ENCODE measurements at regions not wholly inside any gene's neighbourhood (a gene's known extent, or its start where the extent isn't known, plus 50 kb on each side); places are given as distances from the start of the nearest gene placed in this dataset.
"Not testable (repeated sequence)": the region's sequence is repeated elsewhere in the genome, so short reads cannot be mapped to it uniquely, and the experiment has no call there.

DNA sequence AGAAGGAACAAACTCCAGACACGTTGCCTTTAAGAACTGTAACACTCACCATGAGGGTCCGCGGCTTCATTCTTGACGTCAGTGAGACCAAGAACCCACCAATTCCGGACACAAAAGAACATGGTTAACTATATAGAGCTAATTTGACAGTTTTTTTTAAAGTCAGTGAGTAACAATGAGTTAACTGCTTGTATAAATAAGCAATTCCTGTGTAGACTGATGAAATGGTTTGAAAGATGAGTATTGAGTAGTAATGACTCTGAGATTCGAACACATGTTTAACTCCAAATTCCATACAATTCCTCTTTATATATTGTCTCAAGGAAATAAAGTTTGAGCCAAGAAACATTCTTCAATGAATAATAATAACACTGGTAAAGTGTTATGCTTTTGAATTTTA lies 478.0 kb downstream of the MMUT start:
- ATAC-seq (ENCODE audit: low FRiP score) (no peak), DNase-seq (no peak)
- WGBS, 2 donors: 71 to 78% methylated on average over 6 of the region's 6 CpGs
- intact Hi-C loops (cut with DNase I): no loop called here
- no peaks in the 10 kb centered on the region for H3K27me3 ChIP-seq (ENCODE audit: control insufficient read depth in 1 of 2, insufficient read depth in 2 of 2, low read length in 1 of 2)
- no peaks in the 10 kb centered on the region for H3K36me3 ChIP-seq (ENCODE audit: control insufficient read depth in 1 of 2, insufficient read depth in 2 of 2, low read length in 1 of 2)
- H3K4me3 ChIP-seq (ENCODE audit: low read length in 2 of 2): no peak overlapping the region
- H3K9me3 ChIP-seq (ENCODE audit: control insufficient read depth, low read length): peaks cover 4% of the 10 kb centered on the region
- H3K4me1 ChIP-seq (ENCODE audit: control insufficient read depth in 1 of 2, insufficient read depth in 2 of 2, low read length in 2 of 2): no peaks in the 10 kb centered on the region
- H3K27ac ChIP-seq (ENCODE audit: low read depth in 1 of 2, low read length in 2 of 2): no peak overlapping the region

DNA sequence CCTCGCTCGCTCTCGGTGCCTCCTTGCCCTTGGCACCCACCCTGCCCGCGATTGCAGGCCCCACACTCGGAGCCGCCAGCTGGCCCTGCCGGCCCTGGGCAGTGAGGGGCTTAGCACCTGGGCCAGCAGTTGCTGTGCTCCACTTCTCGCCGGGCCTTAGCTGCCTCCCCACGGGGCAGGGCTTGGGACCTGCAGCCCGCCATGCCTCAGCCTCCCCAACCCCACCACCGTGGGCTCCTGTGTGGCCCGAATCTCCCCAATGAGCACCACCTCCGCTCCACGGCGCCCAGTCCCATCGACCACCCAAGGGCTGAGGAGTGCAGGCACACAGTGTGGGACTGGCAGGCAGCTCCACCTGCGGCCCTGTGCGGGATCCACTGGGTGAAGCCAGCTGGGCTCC lies 479.1 kb downstream of the MMUT start:
- H3K27ac ChIP-seq (ENCODE audit: low read depth in 1 of 2, low read length in 2 of 2); ATAC-seq (ENCODE audit: low FRiP score); H3K36me3 ChIP-seq (ENCODE audit: control insufficient read depth in 1 of 2, insufficient read depth in 2 of 2, low read length in 1 of 2); DNase-seq; H3K4me3 ChIP-seq (ENCODE audit: low read length in 2 of 2); H3K9me3 ChIP-seq (ENCODE audit: control insufficient read depth, low read length); intact Hi-C loops (cut with DNase I); H3K4me1 ChIP-seq (ENCODE audit: control insufficient read depth in 1 of 2, insufficient read depth in 2 of 2, low read length in 2 of 2); H3K27me3 ChIP-seq (ENCODE audit: control insufficient read depth in 1 of 2, insufficient read depth in 2 of 2, low read length in 1 of 2): not testable (repeated sequence)
- whole genome bisulfite sequencing, 2 donors: 91 to 94% methylated on average over 19 to 20 of the region's 20 CpGs

DNA sequence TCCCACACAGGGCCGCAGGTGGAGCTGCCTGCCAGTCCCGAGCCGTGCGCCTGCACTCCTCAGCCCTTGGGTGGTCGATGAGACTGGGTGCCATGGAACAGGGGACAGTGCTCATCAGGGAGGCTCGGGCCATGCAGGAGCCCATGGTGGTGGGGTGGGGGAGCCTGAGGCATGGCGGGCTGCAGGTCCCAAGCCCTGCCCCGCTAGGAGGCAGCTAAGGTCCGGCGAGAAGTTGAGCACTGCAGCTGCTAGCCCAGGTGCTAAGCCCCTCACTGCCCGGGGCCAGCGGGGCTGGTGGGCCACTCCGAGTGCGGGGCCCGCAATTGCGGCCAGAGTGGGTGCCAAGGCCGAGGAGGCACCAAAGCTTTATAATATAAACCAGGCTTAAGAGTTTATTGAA lies 479.7 kb downstream of the MMUT start:
- DNase-seq (peak in 1 of 2 donors; percentile 73), ATAC-seq (ENCODE audit: low FRiP score) (no peak)
- no peaks in the 10 kb centered on the region for H3K27me3 ChIP-seq (ENCODE audit: control insufficient read depth in 1 of 2, insufficient read depth in 2 of 2, low read length in 1 of 2)
- peaks cover 5% of the 10 kb centered on the region for H3K9me3 ChIP-seq (ENCODE audit: control insufficient read depth, low read length)
- WGBS, 2 donors: 91 to 93% methylated on average over 17 of the region's 17 CpGs
- no peaks in the 10 kb centered on the region for H3K36me3 ChIP-seq (ENCODE audit: control insufficient read depth in 1 of 2, insufficient read depth in 2 of 2, low read length in 1 of 2)
- intact Hi-C loops (cut with DNase I): no loop called here
- no peak overlapping the region for H3K27ac ChIP-seq (ENCODE audit: low read depth in 1 of 2, low read length in 2 of 2)
- no peaks in the 10 kb centered on the region for H3K4me1 ChIP-seq (ENCODE audit: control insufficient read depth in 1 of 2, insufficient read depth in 2 of 2, low read length in 2 of 2)
- no peak overlapping the region for H3K4me3 ChIP-seq (ENCODE audit: low read length in 2 of 2)

DNA sequence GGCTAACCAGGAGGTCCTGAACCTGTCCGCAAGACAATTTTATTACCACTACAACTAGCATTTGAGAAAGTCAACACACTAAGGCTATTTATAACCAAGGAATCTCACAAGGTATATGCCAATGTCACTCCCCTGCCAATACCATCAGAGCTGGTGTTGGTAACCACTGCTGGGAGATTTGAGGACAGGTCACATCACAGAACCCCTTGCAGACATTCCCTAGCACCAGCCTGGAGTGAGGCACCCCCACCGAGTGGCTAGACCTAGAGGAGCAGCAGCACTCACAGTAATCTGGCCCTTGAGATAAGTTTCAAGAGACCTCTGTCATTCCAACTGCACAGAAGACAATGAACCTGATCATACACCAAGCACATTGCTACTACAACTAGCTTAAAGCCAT lies 483.2 kb downstream of the MMUT start:
- H3K27me3 ChIP-seq (ENCODE audit: control insufficient read depth in 1 of 2, insufficient read depth in 2 of 2, low read length in 1 of 2): no peaks in the 10 kb centered on the region
- H3K36me3 ChIP-seq (ENCODE audit: control insufficient read depth in 1 of 2, insufficient read depth in 2 of 2, low read length in 1 of 2): no peaks in the 10 kb centered on the region
- intact Hi-C loops (cut with DNase I): no loop called here
- WGBS, 2 donors: 82 to 94% methylated on average over 2 of the region's 2 CpGs
- no peaks in the 10 kb centered on the region for H3K4me1 ChIP-seq (ENCODE audit: control insufficient read depth in 1 of 2, insufficient read depth in 2 of 2, low read length in 2 of 2)
- H3K9me3 ChIP-seq (ENCODE audit: control insufficient read depth, low read length): peaks cover 3% of the 10 kb centered on the region
- DNase-seq: no peak
- H3K4me3 ChIP-seq (ENCODE audit: low read length in 2 of 2): no peak overlapping the region
- ATAC-seq (ENCODE audit: low FRiP score): no peak
- no peak overlapping the region for H3K27ac ChIP-seq (ENCODE audit: low read depth in 1 of 2, low read length in 2 of 2)

DNA sequence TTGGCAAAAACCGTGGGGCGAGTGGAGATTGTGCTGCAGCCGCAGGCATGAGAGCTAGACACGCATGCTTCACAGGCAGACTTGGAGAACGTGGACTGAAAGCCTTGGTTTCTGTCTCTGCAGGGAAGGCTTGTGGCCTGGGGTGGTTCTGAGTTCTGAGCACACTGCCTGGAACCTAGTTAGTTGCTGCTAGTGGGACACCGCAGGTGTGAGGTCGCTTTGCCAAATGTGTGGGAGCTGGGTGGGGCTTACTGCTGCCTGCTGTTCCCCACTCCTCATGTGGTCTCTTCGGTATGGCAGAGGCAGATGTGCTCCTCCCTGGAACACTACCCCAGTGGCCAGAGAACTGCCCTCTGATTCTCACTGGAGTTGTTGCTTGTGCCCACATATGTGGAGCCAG lies 484.0 kb downstream of the MMUT start:
- H3K27ac ChIP-seq (ENCODE audit: low read depth in 1 of 2, low read length in 2 of 2): no peak overlapping the region
- H3K9me3 ChIP-seq (ENCODE audit: control insufficient read depth, low read length): peaks cover 3% of the 10 kb centered on the region
- no peak for ATAC-seq (ENCODE audit: low FRiP score)
- DNase-seq: no peak
- H3K4me3 ChIP-seq (ENCODE audit: low read length in 2 of 2): no peak overlapping the region
- intact Hi-C loops (cut with DNase I): no loop called here
- 89 to 90% methylated on average over 8 of the region's 8 CpGs for WGBS, 2 donors
- H3K4me1 ChIP-seq (ENCODE audit: control insufficient read depth in 1 of 2, insufficient read depth in 2 of 2, low read length in 2 of 2): no peaks in the 10 kb centered on the region
- no peaks in the 10 kb centered on the region for H3K36me3 ChIP-seq (ENCODE audit: control insufficient read depth in 1 of 2, insufficient read depth in 2 of 2, low read length in 1 of 2)
- H3K27me3 ChIP-seq (ENCODE audit: control insufficient read depth in 1 of 2, insufficient read depth in 2 of 2, low read length in 1 of 2): no peaks in the 10 kb centered on the region

DNA sequence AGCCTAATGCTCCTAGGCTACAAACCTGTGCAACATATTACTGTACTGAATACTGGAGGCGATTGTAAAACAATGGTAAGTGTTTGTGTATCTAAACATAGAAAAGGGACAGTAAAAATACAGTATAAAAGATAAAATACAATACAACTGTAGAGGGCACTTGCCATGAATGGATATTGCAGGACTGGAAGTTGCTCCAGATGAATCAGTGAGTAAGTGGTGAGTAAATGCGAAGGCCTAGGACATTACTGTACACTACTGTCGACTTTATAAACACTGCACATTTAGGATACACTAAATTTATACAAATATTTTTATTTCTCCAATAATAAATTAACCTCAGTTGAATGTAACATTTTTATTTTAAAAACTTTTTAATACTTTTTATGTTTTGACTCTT lies 485.0 kb downstream of the MMUT start:
- Histone ChIP-seq H3K36me3 (ENCODE audit: control insufficient read depth in 1 of 2, insufficient read depth in 2 of 2, low read length in 1 of 2) (no peaks in the 10 kb centered on the region), H3K4me1 (ENCODE audit: control insufficient read depth in 1 of 2, insufficient read depth in 2 of 2, low read length in 2 of 2) (no peaks in the 10 kb centered on the region), H3K27me3 (ENCODE audit: control insufficient read depth in 1 of 2, insufficient read depth in 2 of 2, low read length in 1 of 2) (no peaks in the 10 kb centered on the region), H3K9me3 (ENCODE audit: control insufficient read depth, low read length) (peaks cover 2% of the 10 kb centered on the region), H3K4me3 (ENCODE audit: low read length in 2 of 2) (no peak overlapping the region), H3K27ac (ENCODE audit: low read depth in 1 of 2, low read length in 2 of 2) (no peak overlapping the region)
- ATAC-seq (ENCODE audit: low FRiP score): no peak
- 88 to 91% methylated on average over 3 of the region's 3 CpGs for whole genome bisulfite sequencing, 2 donors
- DNase-seq: no peak
- intact Hi-C loops (cut with DNase I): no loop called here

DNA sequence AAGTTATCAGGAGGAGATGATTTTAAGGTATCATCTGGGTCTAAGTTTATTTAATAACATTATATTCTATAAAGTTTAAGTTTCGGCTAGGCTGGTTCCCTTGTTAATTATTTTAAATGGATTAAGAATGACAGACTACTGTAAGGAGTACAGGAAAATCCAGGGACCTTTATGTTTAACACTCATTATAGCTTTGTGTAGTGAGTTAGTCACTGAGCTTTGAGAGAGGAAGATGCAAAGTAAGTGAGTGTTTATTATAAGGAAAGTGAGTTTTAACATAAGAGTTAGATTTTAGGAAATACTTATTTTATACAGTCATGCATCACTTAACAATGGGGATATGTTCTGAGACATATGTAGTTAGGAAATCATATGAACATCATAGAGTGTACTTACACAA lies 485.5 kb downstream of the MMUT start:
- Histone ChIP-seq H3K4me1 (ENCODE audit: control insufficient read depth in 1 of 2, insufficient read depth in 2 of 2, low read length in 2 of 2) (no peaks in the 10 kb centered on the region), H3K36me3 (ENCODE audit: control insufficient read depth in 1 of 2, insufficient read depth in 2 of 2, low read length in 1 of 2) (no peaks in the 10 kb centered on the region), H3K27me3 (ENCODE audit: control insufficient read depth in 1 of 2, insufficient read depth in 2 of 2, low read length in 1 of 2) (no peaks in the 10 kb centered on the region), H3K27ac (ENCODE audit: low read depth in 1 of 2, low read length in 2 of 2) (no peak overlapping the region), H3K4me3 (ENCODE audit: low read length in 2 of 2) (no peak overlapping the region), H3K9me3 (ENCODE audit: control insufficient read depth, low read length) (peaks cover 2% of the 10 kb centered on the region)
- ATAC-seq (ENCODE audit: low FRiP score) (no peak), DNase-seq (no peak)
- intact Hi-C loops (cut with DNase I): no loop called here
- 81 to 86% methylated on average over 1 of the region's 1 CpG for WGBS, 2 donors

DNA sequence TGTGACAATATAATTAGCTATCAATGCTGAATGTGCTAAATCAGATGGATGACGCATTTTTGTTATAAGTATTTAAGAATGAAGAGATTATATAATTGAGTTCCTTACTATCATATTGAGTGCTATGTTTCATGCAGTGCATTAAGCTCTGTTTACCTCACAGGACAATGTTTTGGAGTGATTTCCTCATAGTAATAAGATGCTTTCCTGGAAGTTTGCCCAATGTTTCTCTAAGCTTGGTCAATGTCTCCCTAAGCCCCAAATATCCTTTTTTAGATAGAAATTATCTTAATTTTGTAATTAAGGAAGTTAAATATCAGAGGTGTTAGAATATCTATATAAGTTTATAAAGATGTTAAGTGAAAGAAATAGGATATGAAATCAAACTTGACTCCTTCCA lies 489.6 kb downstream of the MMUT start:
- no peak for ATAC-seq (ENCODE audit: low FRiP score)
- Histone ChIP-seq H3K27ac (ENCODE audit: low read depth in 1 of 2, low read length in 2 of 2) (no peak overlapping the region), H3K4me3 (ENCODE audit: low read length in 2 of 2) (no peak overlapping the region), H3K9me3 (ENCODE audit: control insufficient read depth, low read length) (peaks cover 2% of the 10 kb centered on the region), H3K27me3 (ENCODE audit: control insufficient read depth in 1 of 2, insufficient read depth in 2 of 2, low read length in 1 of 2) (no peaks in the 10 kb centered on the region), H3K36me3 (ENCODE audit: control insufficient read depth in 1 of 2, insufficient read depth in 2 of 2, low read length in 1 of 2) (no peaks in the 10 kb centered on the region), H3K4me1 (ENCODE audit: control insufficient read depth in 1 of 2, insufficient read depth in 2 of 2, low read length in 2 of 2) (no peaks in the 10 kb centered on the region)
- intact Hi-C loops (cut with DNase I): no loop called here
- DNase-seq: no peak
- 83 to 92% methylated on average over 1 of the region's 1 CpG for WGBS, 2 donors

DNA sequence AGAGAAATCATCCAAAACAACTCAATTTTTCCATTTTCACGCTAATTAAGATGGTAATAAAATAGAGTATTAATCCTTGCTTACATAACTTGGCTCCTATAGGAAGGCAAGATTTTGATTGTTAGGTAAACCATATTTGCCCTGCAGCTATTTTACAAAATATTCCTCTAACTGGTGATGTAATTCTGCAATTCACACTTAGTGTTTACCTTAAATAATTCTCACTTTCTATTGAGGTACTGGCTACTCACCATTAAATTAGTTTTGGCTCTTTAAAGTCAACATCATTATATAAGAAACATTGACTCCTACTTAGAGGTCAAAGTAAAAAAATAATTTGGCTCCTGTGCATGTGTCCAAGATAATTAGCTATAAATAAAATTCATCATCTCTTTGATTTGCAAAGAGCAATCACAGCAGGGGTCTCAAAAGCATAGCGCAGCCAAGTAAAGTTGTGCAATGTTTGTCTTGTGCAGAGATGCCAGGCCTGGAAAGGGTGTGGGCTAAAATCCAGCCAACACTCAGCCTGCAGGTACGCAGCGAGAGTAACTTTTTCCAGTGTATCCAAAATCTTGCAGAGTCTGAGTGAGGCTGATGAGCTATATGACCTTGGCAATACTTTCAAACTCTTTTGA lies 501.2 kb downstream of the MMUT start:
- no peaks in the 10 kb centered on the region for H3K36me3 ChIP-seq (ENCODE audit: control insufficient read depth in 1 of 2, insufficient read depth in 2 of 2, low read length in 1 of 2)
- no peak for ATAC-seq (ENCODE audit: low FRiP score)
- H3K4me1 ChIP-seq (ENCODE audit: control insufficient read depth in 1 of 2, insufficient read depth in 2 of 2, low read length in 2 of 2): no peaks in the 10 kb centered on the region
- H3K9me3 ChIP-seq (ENCODE audit: control insufficient read depth, low read length): no peaks in the 10 kb centered on the region
- no peak overlapping the region for H3K27ac ChIP-seq (ENCODE audit: low read depth in 1 of 2, low read length in 2 of 2)
- H3K27me3 ChIP-seq (ENCODE audit: control insufficient read depth in 1 of 2, insufficient read depth in 2 of 2, low read length in 1 of 2): no peaks in the 10 kb centered on the region
- no peak for DNase-seq
- intact Hi-C loops (cut with DNase I): no loop called here
- no peak overlapping the region for H3K4me3 ChIP-seq (ENCODE audit: low read length in 2 of 2)
- 84 to 85% methylated on average over 4 of the region's 4 CpGs for WGBS, 2 donors
